ENCODE measurements at regions not wholly inside any gene's neighbourhood (a gene's known extent, or its start where the extent isn't known, plus 50 kb on each side); places are given as distances from the start of the nearest gene placed in this dataset.

- no peak for TF ChIP-seq CTCF (IDR thresholded peaks at IDR 0.05; ENCODE audit: low read length, missing control alignments)
- no peak overlapping the region for H3K4me3 ChIP-seq (replicated peaks; ENCODE audit: low read depth, low read length)
- DNase-seq (ENCODE audit: low read depth), result no peak
Measured at GRCh38 chr10:86599729-86600128, 54.6 kb upstream of the OPN4 start.

- TF ChIP-seq CTCF (IDR thresholded peaks at IDR 0.05; ENCODE audit: low read length, missing control alignments), result no peak
- DNase-seq (ENCODE audit: low read depth), result no peak
- no peak overlapping the region for H3K4me3 ChIP-seq (replicated peaks; ENCODE audit: low read depth, low read length)
Measured at GRCh38 chr10:86600296-86600695, 54.1 kb upstream of the OPN4 start.

- TF ChIP-seq CTCF (IDR thresholded peaks at IDR 0.05; ENCODE audit: low read length, missing control alignments), result no peak
- no peak for DNase-seq (ENCODE audit: low read depth)
- no peak overlapping the region for H3K4me3 ChIP-seq (replicated peaks; ENCODE audit: low read depth, low read length)
Measured at GRCh38 chr10:86601956-86602602, 52.3 kb upstream of the OPN4 start.

GRCh38 chr10:86603256-86603655, 51.1 kb upstream of the OPN4 start:
- DNase-seq (ENCODE audit: low read depth), result peak; percentile 9
- TF ChIP-seq CTCF (IDR thresholded peaks at IDR 0.05; ENCODE audit: low read length, missing control alignments), result no peak
- H3K4me3 ChIP-seq (replicated peaks; ENCODE audit: low read depth, low read length), result no peak overlapping the region

Measured in fibroblast of pulmonary artery (primary cell).